NCI-H187 (cell line): ENCODE measurements at regions not wholly inside any gene's neighbourhood (a gene's known extent, or its start where the extent isn't known, plus 50 kb on each side); places are given as distances from the start of the nearest gene placed in this dataset.
"Not testable (repeated sequence)": the region's sequence is repeated elsewhere in the genome, so short reads cannot be mapped to it uniquely, and the experiment has no call there.

Experiments
- DNase-seq, 2 experiments: peaks; one replicate each; lab custom pipeline; 2025; lab: John Stamatoyannopoulos, UW

DNA sequence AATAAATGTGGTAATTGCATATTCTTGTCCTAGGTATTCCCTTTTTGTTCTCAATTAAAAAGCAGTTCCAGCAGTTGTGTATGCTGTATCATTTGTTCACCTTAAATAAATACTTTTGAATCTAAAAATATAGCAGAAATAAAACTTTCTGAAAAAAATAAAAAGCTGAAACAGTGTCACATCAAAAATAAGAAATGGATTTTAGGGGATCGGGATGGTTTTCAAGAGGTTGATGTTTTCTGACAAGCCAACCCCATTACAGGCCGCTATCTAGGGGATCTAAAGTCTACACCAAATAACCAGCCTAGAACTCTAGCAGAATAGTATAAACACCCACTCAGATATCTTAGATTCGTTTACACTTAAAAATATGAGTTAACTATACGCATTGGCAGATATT lies 95.4 kb upstream of the MAML3 start:
- DNase-seq, result no peak

DNA sequence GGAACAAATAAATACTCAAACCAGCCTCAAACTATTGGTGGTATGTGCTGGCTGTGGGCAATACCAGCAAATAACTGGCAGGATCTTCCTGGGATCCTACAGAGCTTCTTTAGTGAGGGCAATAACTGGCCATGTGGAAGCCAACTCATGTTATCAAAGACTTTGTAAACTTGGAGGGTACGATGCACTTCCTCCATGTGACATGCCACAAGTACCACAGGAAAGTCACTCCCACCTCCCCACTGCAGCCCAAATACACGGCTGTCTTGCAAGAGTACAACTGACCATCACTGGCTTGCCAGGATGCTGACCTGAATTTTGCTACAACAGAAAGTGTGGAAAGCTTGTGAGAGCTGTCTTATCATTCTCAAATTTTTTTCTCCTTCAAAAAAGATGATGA lies 93.3 kb upstream of the MAML3 start:
- no peak for DNase-seq

DNA sequence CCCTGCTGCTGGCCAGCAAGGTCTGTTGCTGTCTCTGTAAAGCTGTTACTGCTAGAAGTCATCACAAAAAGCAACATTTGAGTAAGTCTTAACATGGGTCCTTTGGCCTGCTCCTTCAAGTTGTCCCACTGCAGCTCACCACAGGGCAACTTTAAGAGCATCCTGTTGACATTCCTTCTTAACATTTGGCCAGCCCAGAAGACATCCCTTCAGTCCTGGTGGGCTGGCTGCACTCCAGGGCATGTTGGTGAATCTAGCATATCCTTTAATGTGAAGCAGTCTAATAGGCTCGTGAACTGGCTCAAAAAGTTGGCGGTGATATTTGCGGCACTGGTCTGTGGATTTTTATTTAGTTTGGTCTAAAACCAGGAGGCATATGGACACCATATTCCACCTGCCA lies 92.2 kb upstream of the MAML3 start:
- DNase-seq, result no peak

DNA sequence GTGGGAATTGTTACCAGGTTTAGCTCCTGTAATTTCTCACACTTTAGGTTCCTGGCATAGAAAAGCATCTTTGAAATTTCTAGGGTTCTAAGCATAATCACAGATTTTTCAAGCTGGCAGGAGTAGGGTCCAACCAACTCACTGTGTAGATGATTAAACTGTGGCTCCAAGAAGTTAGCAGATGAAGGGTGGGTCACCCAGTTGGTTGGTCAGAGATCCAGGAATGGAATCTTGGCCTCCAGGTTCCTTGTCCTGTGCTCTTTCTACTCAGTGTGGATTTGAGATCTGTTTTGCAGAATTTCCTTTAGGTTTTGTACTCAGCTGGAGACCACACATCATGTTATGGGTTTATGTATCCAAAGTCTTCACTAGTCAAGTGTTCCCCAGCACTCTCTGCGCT lies 90.3 kb upstream of the MAML3 start:
- DNase-seq, result no peak

DNA sequence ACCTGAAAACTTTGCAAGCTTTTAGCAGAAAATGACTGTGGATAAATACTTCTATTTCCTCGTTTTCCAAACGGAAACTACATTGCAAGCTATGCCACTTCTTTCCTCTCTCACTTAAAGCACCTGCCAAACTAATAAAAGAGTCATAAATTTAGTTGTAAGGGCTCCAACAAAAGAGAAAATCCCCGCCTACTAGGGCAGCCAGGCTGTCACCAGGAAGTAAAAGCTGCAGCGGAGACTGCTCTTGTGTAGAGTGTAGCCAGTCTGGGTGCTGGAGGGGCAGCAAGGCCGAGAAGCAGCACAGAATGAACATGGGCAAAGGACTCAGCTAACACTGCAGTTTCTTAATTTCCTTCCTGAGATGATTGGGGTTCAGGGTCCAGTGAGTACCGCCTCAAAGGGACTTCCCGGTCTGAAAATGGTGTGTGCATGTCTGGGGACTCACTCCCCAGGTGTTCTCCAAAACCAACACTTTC lies 89.3 kb upstream of the MAML3 start:
- DNase-seq, result peak; percentile 26 to 43

DNA sequence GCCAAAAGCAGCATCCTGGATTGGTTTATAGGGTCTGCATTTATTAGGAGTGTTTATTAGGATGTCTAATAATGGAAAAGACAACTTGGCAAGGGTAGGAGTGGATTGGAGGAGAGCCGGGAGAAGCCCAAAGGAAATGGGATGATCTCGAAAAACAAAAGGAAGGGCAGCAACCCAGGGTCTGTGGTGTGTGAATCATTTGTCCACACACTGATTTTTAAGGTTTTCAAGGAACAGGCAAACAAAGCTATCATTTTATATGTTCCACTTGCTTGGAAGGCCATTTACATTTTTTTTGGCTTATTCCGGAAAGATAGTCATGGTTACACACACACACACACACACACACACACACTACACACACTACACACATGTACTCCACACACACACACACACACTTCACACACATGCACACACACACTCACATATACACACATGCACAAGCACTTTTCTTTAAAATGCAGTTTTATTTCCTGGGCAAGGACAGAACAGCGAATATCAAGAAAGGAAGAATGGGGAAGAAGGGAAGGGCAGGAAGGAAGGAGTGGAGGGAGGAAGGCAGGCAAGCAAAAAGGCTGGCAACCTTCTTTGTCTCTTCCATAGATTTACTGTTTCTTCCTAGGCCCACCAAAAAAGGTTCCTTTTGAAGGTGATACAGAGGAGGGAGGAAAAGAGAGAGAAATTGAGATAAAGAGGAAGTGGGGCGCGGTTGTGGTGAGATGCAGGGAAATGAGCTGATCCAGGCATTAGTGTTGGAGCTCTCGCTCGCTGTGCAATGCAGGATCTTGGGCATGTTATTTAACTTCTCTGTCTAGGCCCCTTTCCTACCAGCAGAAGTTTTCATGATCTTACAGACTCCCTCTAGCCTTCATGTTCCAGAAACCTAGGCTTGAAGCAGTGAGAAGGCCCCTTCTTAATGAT lies 88.6 kb upstream of the MAML3 start:
- DNase-seq, result no peak

DNA sequence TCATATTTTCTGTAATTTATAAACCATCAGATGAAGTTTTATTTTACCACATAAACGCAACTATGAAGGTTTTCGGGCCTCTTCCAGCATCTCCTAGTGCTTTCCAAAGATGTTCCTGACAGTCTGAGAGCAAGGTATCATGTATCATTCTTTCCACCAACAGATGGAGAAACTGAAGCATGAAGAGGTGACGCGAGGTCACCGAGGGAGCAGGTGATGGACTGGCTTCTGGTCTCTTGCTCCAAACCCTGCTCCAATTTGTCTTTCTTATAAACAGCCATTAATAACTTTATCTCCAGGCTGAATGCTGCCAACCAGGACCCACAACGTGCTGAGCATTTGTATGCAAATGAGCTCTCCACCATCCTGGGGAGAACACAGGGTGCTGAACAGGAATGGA lies 86.3 kb upstream of the MAML3 start:
- peak in 1 of 2 experiments; percentile 34 for DNase-seq

DNA sequence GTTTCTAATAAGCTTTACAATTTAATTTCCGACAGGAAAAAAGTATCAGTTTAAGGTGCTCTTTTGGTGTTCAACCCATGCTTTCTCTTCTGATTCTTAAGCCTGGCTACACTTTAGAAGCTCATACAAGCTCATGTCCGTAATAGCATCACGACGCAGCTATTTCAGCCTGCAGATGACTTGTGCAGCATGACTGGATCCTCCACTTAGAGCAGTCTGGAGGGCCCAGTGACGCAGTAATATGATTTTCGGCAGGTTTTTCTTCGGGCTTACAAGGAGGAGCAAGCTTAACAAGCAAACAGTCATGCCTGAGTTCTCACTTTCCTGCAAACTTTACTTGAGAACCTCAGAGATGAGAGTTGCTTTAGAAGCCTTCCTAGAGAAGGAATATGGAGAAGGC lies 85.3 kb upstream of the MAML3 start:
- DNase-seq, result no peak

DNA sequence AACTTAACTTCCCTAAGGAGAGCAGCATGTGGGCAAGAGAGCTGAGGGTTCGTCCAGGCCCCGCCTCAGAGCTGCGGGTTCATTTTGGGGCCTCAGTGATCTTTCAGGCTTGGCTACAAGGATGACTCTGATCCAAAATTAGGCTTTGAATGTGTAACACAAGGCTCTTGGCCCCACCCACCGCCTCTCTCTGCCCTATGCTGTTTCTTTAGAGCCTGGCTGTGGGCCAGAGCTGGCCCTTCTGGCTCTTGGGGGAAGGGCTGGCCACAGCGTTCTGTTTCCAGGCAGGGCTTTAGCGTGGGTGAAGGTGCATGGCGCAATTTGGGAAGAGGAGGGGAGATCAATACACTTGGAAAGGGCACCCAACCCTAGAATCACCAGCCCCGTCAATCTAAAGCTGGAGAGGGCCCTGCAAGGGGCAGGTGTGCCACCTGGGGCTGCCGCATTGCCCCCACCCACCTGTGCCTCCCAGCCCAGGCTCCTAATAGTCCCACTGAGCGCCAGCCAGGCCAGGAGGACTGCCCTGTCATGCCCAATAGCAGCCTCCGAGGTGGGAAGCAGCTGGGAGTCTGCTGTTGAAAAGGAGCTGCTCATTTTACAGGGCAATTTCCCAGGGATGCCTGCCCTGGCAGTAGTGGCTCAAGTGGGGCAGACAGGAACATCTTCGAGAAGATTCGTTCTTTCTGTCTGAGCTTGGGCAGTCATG lies 84.5 kb upstream of the MAML3 start:
- peak; percentile 78 to 81 for DNase-seq

DNA sequence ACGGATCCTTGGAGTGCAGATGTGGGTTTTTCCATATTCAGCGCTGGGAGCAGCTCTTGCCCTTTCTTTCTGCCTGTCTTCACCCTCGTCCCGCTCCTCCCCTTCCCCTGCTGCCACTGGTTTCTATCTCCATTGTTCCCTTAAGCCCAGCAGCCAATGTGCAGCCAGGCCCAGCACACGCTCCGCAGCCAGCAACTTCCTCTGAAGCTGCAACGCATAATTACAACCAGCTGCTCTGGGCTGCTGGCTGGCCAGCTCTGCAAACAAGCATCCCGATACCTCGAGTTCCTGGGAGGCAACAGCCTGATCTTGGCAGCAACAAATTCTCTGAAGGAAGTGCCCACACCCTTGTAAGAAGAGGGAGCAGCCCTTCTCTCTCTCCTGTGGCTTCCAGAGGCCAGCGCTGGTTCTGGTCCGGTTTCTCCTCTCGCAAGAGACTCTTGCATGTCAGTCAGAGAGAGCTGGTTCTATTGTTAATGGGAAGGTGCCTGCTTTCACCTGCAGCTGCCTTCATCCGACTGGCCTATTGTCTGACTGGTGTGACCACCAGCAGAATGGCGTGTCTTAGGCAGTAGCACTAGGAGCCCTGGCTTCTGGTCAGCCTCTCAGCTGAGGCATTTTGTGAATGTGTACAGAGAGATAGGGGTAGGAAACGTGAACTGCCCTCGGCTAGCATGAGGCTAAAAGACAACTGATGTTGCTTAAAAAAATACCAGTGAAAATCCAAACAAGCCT lies 83.8 kb upstream of the MAML3 start:
- DNase-seq, result peak; percentile 51 to 57

DNA sequence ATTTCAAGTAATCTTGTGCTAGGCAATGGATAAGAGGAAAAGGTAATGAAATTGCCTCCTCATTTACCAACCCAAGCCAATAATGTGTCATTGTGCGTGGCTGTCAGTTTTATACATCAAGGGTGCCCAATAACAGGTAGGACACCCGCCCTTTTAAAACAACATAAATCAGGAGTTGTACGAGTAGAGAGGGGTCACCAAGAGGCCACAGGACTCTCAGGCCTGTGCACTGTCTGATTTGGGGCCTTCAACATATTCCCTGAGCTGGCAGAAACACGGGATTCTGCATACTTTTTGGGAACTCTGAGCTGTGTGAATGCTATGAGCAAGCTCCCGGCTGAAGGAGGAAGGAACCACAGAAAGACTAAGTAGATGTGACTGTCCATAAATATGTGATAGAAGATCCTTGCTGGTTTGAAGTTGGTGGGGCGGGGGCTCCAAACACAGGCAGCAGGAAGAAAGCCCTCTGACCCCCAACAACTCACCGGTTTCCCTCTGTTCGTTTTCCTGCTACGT lies 82.7 kb upstream of the MAML3 start:
- no peak for DNase-seq

DNA sequence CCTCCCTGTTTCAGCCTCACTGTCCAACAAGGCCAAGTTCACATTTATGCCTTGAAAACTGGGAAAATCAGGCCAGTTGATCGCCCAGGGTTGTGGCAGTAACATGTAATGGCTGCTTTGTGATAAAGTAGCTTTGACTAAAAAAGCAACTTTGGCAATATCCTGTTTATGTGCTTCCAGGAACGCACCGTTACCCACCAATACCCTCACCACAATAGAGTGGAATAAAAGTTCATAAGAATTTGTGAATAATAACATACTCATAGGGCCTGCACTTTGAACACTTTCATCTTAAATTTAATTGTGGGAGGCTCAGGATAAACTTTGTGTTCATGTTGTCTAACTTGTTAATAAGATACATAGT lies 80.7 kb upstream of the MAML3 start:
- no peak for DNase-seq

DNA sequence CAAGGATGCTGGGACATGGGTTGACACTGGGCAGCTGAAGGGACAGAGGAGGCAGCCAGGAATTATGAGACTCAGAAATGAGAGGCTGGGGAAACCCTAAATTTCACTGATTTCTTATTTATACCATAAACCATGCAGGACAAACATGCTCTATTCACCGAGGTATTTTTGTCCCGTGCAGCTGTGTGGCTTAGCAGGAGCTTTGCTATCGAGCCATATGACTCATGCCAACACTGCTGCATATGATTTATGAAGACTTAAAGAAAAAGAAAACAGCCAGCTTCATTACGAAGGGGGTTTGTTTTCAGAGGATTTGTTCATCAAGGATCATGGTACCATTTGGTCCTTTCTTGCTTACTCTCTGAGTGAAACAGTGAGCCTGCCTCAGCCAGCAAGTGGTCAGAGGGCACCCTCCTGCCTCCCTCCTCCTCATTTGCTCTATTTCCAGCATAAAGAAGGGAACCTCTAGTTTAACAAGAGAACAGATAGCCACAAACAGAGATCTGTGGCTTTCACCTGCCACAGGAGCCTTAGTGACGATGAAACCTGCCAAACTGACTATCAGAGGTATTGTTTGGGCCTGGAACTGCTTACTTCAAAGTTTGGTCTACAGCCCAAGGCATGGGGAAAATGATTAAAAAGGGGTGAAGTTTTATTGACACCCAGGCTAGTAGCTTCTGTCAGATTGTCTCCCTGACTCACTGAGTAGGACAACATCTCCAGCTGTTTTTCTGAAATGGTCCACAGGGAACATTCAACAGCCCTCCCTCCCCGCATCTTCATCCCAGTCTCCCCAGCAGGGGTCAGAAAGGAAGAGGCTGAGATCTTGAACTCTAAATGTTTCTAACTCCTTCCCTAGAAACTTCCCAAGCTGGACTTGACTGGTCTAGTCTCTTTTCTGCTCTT lies 80.1 kb upstream of the MAML3 start:
- no peak for DNase-seq

DNA sequence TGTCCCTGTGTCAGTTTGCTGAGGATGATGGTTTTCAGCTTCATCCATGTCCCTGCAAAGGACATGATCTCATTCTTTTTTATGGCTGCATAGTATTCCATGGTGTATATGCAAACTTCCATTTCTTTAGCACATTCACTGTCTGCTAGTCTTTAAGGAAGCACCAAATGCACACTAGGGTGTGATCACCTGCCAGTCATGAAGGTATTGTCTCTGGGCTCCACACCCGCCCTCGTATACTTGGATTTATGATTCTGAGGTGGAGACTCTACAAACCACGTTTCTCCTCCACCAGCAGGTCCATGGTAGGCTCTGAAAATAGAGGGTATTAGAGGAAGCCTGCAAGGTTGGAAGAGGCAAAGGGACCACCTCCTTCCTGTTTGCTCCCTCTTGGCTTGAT lies 75.9 kb upstream of the MAML3 start:
- no peak for DNase-seq

DNA sequence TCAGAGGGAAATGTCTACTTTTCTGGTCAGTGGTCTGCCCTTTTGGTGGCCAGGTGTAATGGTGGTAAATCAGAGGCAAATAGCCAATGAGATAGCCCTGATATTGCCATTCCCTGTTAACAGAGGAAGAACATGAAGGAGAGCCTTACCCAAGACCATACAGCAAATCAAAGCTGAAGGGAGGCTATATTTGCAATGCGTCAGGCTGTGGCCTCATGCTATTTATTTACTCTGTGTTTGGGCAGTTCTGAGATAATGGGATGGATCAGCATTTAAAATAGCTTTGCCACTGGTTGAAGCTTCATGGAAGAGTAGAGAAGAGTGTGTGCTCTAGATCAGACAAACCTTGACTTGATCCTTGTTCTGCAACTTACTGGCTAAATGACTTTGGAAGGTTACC lies 73.3 kb upstream of the MAML3 start:
- no peak for DNase-seq

DNA sequence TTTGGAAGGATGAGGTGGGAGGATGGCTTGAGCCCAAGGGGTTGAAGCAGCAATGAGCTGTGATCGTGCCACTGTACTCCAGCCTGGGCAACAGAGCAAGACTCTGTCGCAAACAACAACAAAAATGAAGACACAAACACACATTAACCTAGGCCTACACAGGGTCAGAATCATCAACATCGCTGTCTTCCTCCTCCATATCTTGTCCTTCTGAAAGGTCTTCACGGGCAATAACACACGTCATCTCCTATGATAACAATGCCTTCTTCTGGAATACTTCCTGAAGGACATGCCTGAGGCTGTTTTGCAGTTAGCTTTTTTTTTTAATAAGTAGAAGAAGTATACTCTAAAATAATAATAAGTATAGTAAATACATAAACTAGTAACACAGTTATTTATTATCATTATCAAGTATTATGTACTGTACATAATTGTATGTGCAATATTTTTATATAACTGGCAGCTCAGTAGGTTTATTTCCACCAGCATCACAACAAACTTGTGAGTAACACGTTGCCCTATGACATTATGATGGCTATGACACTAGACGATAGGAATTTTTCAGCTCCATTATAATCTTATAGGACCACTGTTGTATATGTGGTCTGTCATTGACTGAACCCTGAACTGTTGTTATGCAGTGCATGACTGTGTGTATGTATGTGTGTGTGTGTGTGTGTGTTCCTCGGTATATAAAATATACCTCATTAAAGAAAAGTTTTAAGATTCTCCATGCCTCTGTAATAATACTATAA lies 69.2 kb upstream of the MAML3 start:
- DNase-seq, result no peak

DNA sequence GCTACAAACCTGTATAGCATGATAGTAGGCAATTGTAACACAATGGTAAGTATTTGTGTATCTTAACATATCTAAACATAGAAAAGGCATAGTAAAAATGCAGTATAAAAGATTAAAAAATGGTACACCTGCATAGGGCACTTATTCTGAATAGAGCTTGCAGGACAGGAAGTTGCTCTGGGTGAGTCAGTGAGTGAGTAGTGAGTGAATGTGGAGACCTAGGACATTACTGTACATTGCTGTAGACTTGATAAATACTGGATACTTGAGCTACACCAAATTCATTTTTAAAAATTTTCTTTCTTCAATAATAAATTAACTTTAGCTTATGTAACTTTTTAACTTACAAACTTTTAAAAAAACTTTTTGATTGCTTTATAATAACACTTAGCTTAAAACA lies 68.2 kb upstream of the MAML3 start:
- no peak for DNase-seq

DNA sequence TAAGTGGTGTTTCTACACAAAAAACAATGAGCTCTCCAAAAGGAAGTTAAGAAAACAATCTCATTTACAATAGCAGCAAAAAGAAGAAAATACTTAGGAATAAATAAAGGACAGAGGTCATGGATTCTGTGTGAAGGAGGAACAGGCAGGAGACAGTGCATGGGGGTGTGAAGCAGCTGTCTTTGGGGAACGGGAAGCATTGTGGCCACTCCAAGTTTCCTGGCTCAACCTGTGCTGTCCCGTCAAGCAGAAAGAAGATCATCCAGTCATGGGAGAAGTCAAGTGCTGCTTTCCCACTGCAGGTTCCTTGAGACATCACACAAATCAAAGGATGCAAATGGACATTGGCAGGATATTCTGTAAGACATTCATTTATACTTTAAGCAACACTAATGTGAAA lies 66.1 kb upstream of the MAML3 start:
- no peak for DNase-seq

DNA sequence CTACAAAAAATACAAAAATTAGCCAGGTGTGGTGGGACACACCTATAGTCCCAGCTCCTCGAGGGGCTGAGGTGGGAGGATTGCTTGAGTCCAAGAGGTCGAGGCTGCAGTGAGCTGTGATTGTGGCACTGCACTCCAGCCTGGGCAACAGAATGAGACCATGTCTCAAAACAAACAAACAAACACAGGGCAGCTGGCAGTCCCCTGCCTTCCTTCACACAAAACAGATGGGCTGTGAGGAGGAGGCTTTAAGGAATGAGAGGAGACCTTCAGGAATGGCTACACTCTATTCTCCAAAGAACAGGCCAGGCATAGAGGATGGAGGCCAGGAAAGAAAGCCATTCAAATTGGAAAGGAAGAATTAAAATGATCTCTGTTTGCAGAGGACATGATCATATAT lies 65.6 kb upstream of the MAML3 start:
- no peak for DNase-seq

DNA sequence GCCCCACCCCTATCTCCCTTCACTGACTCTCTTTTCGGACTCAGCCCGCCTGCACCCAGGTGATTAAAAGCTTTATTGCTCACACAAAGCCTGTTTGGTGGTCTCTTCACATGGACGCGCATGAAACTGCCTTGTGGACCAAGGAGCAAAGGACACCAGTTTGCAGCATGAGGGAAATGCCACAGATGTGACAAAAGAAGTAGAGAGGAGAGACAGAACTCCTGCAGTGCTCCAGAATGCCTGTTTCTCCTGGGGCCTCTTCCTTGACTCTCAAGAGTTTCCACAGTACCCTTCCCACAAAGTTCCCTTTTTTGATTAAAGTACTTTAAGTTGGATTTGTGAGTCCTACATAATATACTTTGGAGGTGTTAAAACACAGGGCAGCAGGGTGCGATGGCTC lies 65.1 kb upstream of the MAML3 start:
- not testable (repeated sequence) for DNase-seq

DNA sequence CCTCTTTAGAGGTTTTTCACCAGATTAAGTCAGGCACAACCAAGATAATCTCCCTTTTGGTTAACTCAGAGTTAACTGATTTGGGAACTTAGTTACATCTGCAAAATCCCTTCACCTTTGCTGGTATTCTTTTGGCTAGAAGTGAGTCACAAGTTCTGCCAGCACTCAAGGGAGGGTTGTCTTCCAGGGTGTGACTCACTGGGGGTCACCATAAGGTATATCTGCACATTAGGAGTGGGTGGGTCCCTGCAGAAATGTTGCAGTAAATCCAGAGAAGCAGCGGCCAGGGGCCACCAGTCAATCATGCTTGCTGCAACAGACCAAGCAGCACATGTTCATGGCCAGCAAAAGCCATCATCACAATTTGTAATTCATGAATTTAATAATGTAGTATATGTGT lies 59.8 kb upstream of the MAML3 start:
- no peak for DNase-seq
